PC-3 (cell line): ENCODE measurements at regions not wholly inside any gene's neighbourhood (a gene's known extent, or its start where the extent isn't known, plus 50 kb on each side); places are given as distances from the start of the nearest gene placed in this dataset.

Experiments
- ATAC-seq: fragments of 200-7000 bp; cut with Tn5 transposase; 2 replicates; pipeline ENCODE4 v1.9.1; 2020; ENCODE audit warnings: mild to moderate bottlenecking, moderate library complexity
- BruUV-seq: library from RNA; stranded (reverse); fragments of 400-500 nt; replicated peaks from 2 replicates; lab custom pipeline; 2021; lab: Mats Ljungman, UMichigan
- CTCF ChIA-PET: fragments of 300-600 bp; sonication (Branson Sonifier 250); formaldehyde crosslinking; loops from one replicate; lab custom pipeline; 2022; ENCODE audit warnings: antibody characterized with exemption; lab: Charles Lee
- POLR2A ChIA-PET: fragments of 300-600 bp; sonication (Branson Sonifier 250); formaldehyde crosslinking; loops from one replicate; lab custom pipeline; 2022; ENCODE audit warnings: antibody characterized with exemption; ENCODE audit not compliant: unreplicated experiment; lab: Charles Lee
- DNase-seq: peaks from one replicate; pipeline ENCODE4 v3.0.0-alpha.2; 2015
- H2AFZ ChIP-seq: fragments of 300-600 bp; sonication (generic); 2 replicates; pipeline ENCODE4 v1.6.0; 2016; ENCODE audit warnings: antibody characterized with exemption, low read length
- H3F3A ChIP-seq: fragments of 300-600 bp; sonication (generic); one replicate; pipeline ENCODE4 v1.6.0; 2017; ENCODE audit warnings: antibody characterized with exemption, low read length, control low read depth, mild to moderate bottlenecking; ENCODE audit not compliant: unreplicated experiment
- H3K27ac ChIP-seq: fragments of 300-600 bp; sonication (generic); 2 replicates; pipeline ENCODE4 v1.5.1; 2016; ENCODE audit warnings: mild to moderate bottlenecking, low read length
- H3K27me3 ChIP-seq: fragments of 300-600 bp; sonication (generic); 2 replicates; pipeline ENCODE4 v1.6.1; 2016; ENCODE audit warnings: low read length, mixed read lengths
- H3K36me3 ChIP-seq: fragments of 300-600 bp; sonication (generic); 2 replicates; pipeline ENCODE4 v1.6.1; 2016; ENCODE audit warnings: low read depth, mixed run types, low read length, mixed read lengths
- H3K4me1 ChIP-seq: fragments of 300-600 bp; sonication (generic); 2 replicates; pipeline ENCODE4 v1.5.1; 2016; ENCODE audit warnings: low read length; ENCODE audit not compliant: insufficient read depth
- H3K4me2 ChIP-seq: fragments of 300-600 bp; sonication (generic); 2 replicates; pipeline ENCODE4 v1.6.0; 2016; ENCODE audit warnings: low read length
- H3K4me3 ChIP-seq: fragments of 300-600 bp; sonication (generic); 2 replicates; pipeline ENCODE4 v1.5.1; 2016; ENCODE audit warnings: mild to moderate bottlenecking, low read length, mixed read lengths
- H3K79me2 ChIP-seq: fragments of 300-600 bp; sonication (generic); 2 replicates; pipeline ENCODE4 v1.6.1; 2017; ENCODE audit warnings: low read length, mixed read lengths
- H3K9ac ChIP-seq: fragments of 300-600 bp; sonication (generic); 2 replicates; pipeline ENCODE4 v1.6.0; 2016; ENCODE audit warnings: mild to moderate bottlenecking, low read length
- H3K9me2 ChIP-seq: fragments of 300-600 bp; sonication (generic); replicated peaks from 2 replicates; pipeline ENCODE4 v1.6.1; 2016; ENCODE audit warnings: mixed run types, low read length, mixed read lengths
- H3K9me3 ChIP-seq: fragments of 300-600 bp; sonication (generic); 2 replicates; pipeline ENCODE4 v1.6.1; 2016; ENCODE audit warnings: low read length, mixed read lengths
- H4K20me1 ChIP-seq: fragments of 300-600 bp; sonication (generic); 2 replicates; pipeline ENCODE4 v1.6.1; 2016; ENCODE audit warnings: low read length, mixed read lengths
- CTCF ChIP-seq: fragments of 300-600 bp; sonication (generic); conservative IDR thresholded peaks from 2 replicates; pipeline ENCODE4 v1.5.1; 2017; ENCODE audit warnings: antibody characterized with exemption, low read depth, mild to moderate bottlenecking, low read length
- EZH2 ChIP-seq: fragments of 300-600 bp; sonication (generic); IDR thresholded peaks from one replicate; pipeline ENCODE4 v1.6.1; 2017; ENCODE audit warnings: antibody characterized with exemption, mild to moderate bottlenecking, low read length; ENCODE audit not compliant: unreplicated experiment
- EZH2phosphoT487 ChIP-seq: fragments of 300-600 bp; sonication (generic); IDR thresholded peaks from 2 replicates; pipeline ENCODE4 v1.6.1; 2018; ENCODE audit warnings: mild to moderate bottlenecking, antibody characterized with exemption, low read length, borderline replicate concordance
- intact Hi-C: fragments of 100-400 bp; cut with micrococcal nuclease; formaldehyde crosslinking; loops from 2 replicates; pipeline ENCODE4 v1.9.0; 2023

- POLR2A ChIA-PET, result no interaction called here
- DNase-seq, result no peak
- H3K27ac ChIP-seq, result no peak overlapping the region
- no peaks in the 10 kb centered on the region for H3K36me3 ChIP-seq
- H4K20me1 ChIP-seq, result no peaks in the 10 kb centered on the region
- no peaks in the 10 kb centered on the region for H3K9me2 ChIP-seq
- no peak overlapping the region for H3K4me3 ChIP-seq
- TF ChIP-seq EZH2phosphoT487 (no peak), CTCF (no peak), EZH2 (no peak)
- H3K4me2 ChIP-seq, result no peak overlapping the region
- no TSS peak for BruUV-seq
- no peak overlapping the region for H2AFZ ChIP-seq
- H3F3A ChIP-seq, result no peaks in the 10 kb centered on the region
- H3K9me3 ChIP-seq, result no peaks in the 10 kb centered on the region
- H3K27me3 ChIP-seq, result no peaks in the 10 kb centered on the region
- no peaks in the 10 kb centered on the region for H3K79me2 ChIP-seq
- ATAC-seq, result no peak
- H3K9ac ChIP-seq, result no peak overlapping the region
- H3K4me1 ChIP-seq, result no peaks in the 10 kb centered on the region
- CTCF ChIA-PET, result no interaction called here
- intact Hi-C loops, result no loop called here
Measured at GRCh38 chr9:80208696-80209095, 636.9 kb downstream of the TLE4 start.

GRCh38 chr9:80204054-80204453 lies 632.3 kb downstream of the TLE4 start:
- H3K4me1 ChIP-seq, result no peaks in the 10 kb centered on the region
- no peaks in the 10 kb centered on the region for H3K36me3 ChIP-seq
- no peaks in the 10 kb centered on the region for H4K20me1 ChIP-seq
- no peak overlapping the region for H2AFZ ChIP-seq
- POLR2A ChIA-PET, result no interaction called here
- no peaks in the 10 kb centered on the region for H3F3A ChIP-seq
- no peaks in the 10 kb centered on the region for H3K27me3 ChIP-seq
- no peaks in the 10 kb centered on the region for H3K79me2 ChIP-seq
- H3K9me2 ChIP-seq, result no peaks in the 10 kb centered on the region
- CTCF ChIA-PET, result no interaction called here
- no peak overlapping the region for H3K4me2 ChIP-seq
- H3K9ac ChIP-seq, result no peak overlapping the region
- BruUV-seq, result no TSS peak
- DNase-seq (peak; percentile 57), ATAC-seq (no peak)
- no peaks in the 10 kb centered on the region for H3K9me3 ChIP-seq
- H3K4me3 ChIP-seq, result no peak overlapping the region
- H3K27ac ChIP-seq, result no peak overlapping the region
- intact Hi-C loops, result no loop called here
- TF ChIP-seq EZH2 (no peak), EZH2phosphoT487 (no peak)

DNA sequence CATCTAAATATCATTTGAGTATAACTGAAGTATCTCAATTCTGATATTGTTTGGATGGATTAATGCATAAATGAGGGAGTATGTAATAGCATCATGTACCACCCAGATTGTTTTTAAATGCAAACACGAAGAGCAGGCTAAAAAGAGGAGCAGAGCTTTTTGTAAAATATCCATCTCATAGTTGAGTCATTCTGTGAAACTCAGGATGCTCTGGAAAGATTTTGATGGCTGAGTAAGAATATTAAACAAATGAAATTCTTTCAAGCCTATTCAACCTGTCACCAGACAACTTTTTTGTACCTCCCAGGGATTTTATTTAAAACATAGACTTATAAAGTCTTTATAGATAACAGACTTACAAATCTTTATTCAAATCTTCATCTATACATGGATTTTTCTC lies 625.9 kb downstream of the TLE4 start:
- POLR2A ChIA-PET, result no interaction called here
- intact Hi-C loops, result no loop called here
- ATAC-seq, result no peak; the same call in 1 of the 2 replicates

More for the DNA sequence above, 625.9 kb downstream of the TLE4 start:
- BruUV-seq, result no TSS peak
- TF ChIP-seq EZH2 (no peak), EZH2phosphoT487 (no peak), CTCF (no peak)
- Histone ChIP-seq H3K27me3 (no peaks in the 10 kb centered on the region), H4K20me1 (no peaks in the 10 kb centered on the region), H3K27ac (no peak overlapping the region), H3K36me3 (no peaks in the 10 kb centered on the region), H2AFZ (no peak overlapping the region), H3K9ac (no peak overlapping the region), H3F3A (no peaks in the 10 kb centered on the region), H3K9me2 (no peaks in the 10 kb centered on the region), H3K4me2 (no peak overlapping the region), H3K9me3 (no peaks in the 10 kb centered on the region), H3K4me1 (peaks cover 5% of the 10 kb centered on the region; the same call in 1 of the 2 replicates), H3K4me3 (no peak overlapping the region), H3K79me2 (no peaks in the 10 kb centered on the region)
- DNase-seq, result peak; percentile 59
- CTCF ChIA-PET, result no interaction called here
